SIG-M5 (cell line): ENCODE measurements at regions not wholly inside any gene's neighbourhood (a gene's known extent, or its start where the extent isn't known, plus 50 kb on each side); places are given as distances from the start of the nearest gene placed in this dataset.

ENCODE experiments used
- DNase-seq: peaks from one replicate; lab custom pipeline; 2025; lab: John Stamatoyannopoulos, UW

GRCh38 chr16:85344502-85345128 lies 232.3 kb upstream of the CIBAR2 start:
- DNase-seq: no peak

DNA sequence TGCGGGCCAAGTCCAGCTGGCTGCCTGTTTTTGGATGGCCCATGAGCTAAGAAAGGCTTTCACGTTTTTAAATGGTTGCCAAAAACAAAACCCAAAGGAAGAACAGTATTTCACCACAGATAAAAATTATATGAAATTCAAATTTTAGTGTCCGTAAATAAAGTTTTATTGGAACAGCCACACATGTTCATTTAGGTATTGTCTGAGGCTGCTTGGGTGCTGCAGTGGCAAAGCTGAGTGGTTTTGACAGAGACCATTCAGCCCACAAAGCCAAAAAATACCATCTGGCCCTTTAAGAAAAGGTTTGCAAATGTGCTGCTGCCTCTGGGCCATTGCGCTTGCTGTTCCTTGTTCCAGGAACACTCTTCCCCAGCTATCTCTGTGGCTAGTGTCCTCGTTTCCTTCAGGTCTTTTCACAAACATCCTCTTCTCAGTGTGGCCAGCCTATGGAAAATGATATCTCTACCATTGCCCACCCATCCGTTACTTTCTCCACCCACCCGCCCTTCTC lies 232.9 kb upstream of the CIBAR2 start:
- no peak for DNase-seq

DNA sequence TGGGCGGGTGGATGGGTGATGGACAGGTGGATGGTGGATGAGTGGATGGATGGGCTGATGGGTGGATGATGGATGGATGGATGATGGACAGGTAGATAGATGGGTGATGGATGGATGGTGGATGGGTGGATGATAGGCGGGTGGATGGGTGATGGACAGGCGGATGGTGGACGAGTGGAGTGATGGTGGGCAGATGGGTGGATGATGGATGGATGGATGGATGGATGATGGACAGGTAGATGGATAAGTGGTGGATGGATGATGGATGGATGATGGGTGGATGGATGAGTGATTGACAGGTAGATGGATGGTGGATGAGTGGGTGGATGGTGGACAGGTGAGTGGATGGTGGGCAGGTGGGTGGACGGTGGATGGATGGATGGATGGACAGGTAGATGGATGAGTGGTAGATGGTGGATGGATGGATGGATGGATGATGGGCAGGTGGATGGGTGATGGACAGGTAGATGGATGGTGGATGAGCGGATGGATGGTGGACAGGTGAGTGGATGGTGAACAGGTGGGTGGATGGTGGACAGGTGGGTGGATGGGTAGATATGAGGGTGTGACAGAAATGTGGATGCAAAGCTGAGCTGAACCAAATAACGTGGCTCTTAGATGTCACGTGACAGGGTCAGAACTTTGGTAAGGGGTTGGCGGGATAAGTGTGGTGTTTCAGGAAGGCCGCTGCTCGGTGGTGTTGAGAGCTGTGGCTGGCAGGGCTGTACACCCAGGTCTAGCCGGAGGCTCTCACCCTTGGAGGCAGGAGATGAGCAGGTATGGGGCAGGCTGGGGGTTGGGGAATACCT lies 234.3 kb upstream of the CIBAR2 start:
- no peak for DNase-seq

GRCh38 chr16:85347213-85347591 lies 234.9 kb upstream of the CIBAR2 start:
- DNase-seq: no peak

DNA sequence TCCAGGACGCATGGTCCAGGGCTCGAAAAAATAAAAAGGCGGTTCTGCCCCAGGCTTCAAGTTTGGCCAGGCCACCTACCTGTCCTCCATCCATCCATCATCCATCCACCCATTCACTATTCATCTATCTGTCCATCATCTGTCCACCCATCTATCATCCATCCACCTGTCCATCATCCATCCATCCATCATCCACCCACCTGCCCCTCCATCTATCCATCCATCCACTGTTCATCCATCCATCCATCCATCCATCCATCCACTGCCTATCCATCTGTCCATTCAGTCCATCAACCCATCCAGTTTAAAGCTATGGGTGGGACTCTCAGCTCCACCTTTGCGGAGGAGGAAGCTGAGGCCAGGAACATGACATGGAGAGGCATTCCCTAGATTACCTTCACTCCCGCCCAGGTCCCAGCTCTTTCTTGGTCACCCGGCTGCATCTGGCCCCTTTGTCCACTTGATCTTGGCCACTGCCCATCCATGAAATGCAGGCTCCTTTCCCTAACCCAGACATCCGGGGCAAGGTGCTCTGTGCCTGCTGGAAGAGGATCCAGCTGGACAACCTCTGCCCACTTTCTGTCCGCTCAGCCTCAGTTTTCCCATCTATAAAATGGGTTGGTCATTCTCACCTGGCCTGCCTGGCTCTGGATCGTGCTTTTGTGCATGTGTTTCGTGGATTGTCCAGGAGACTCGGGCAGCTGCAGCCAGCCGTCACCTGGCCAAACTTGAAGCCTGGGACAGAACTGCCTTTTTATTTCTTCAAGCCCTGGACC lies 236.0 kb upstream of the CIBAR2 start:
- DNase-seq: no peak

GRCh38 chr16:85348911-85349334 lies 236.7 kb upstream of the CIBAR2 start:
- DNase-seq: no peak

DNA sequence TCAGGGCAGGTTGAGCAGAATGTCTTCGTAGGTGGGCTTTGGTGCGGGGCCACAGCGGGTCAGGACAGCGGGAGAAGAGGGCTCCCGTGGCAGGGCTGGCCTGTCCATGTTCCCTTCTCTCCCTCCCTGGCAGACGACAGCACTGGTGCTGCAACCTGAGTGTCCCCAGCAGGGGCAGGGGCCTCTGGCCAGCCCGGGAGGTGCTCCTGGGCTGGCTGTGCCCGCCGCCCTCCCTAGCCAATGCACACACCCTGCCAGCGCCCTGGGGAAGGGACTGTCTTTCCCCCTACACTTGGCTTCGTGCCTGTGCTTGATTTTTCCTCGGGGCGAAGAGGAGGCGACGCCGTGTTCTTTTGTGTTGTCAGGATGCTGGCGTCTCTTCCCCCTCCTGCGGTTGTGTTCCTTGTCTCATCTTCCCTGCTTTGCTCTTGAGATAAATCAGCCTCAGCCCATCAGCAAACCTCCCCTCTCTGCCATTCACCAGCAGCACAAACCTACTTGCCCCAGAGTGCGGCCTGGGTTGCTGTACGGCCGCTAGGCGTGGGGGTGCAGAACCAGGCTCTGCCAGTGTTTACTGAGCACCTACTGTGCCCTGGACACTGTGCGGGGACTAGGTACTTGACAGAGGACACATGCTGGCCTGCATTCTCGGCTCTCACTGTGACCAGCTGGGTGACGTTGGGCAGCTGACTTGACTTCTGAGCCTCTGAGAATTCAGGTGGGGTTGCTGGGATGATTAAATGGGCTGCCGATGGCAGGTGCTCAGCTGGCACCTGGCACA lies 237.3 kb upstream of the CIBAR2 start:
- no peak for DNase-seq

- DNase-seq: no peak
Measured at GRCh38 chr16:85350146-85350728, 238.0 kb upstream of the CIBAR2 start.

DNA sequence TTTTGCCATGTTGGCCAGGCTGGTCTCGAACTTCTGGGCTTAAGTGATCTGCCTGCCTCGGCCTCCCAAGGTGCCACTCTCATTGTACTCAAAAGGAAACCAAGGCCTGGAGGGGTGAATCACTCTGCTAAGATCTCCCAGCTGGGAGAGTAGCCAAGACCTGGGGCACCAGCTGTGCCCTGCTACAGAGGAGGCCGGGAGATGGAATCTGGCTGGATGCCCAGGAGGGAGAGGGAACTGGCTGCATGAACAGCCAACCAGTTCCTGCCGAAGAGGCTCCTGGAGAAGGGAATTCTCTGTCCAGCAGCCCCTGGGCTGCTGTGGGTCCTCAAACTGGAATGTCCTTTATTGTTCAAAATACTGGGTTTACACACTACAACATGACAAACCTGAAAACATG lies 238.7 kb upstream of the CIBAR2 start:
- DNase-seq: no peak

- DNase-seq: no peak
Measured at GRCh38 chr16:85353013-85353412, 240.7 kb upstream of the CIBAR2 start.

DNA sequence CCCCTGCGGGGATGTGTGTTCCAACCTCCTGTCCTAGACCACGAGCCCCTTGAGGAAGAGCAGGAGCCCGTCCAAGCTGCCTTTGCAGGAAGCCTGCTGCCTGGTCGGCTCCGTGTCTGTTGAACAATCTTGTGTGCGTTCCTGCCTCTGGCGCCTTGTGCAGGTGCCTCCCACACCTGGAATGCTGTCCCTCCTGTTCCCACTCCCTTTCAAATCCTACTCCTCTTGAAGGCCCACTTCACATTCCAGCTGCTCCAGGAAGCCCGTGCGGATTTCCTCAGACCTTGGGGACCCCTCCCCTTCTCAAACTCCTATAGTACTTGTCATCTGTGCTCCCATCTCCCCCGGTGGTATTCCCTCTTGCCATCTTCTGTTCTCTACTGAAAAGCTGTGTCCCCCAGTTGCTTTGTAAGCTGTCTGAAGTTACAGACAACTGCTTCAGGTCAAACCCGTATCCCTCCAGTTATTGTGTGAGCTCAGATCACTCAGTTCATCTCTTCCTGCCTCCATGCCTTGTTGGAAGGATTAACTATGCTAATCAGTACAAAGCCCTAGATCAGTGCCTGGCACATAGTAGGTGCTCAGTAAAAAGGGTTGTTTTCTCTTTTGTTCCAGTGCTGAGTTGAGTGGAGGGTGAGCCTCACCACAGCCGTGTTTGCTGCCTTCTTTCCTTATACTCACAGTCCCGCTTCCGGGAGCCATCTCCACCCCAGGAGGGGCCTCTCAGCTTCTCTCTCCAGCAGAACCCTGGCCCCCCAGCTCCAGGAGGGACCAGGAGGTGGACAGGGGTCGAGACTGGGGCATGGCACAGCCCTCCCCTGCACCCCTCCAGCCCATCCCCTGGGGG lies 241.8 kb upstream of the CIBAR2 start:
- no peak for DNase-seq

GRCh38 chr16:85354686-85355514 lies 242.6 kb upstream of the CIBAR2 start:
- no peak for DNase-seq

- no peak for DNase-seq
Measured at GRCh38 chr16:85355515-85355837, 243.2 kb upstream of the CIBAR2 start.

DNA sequence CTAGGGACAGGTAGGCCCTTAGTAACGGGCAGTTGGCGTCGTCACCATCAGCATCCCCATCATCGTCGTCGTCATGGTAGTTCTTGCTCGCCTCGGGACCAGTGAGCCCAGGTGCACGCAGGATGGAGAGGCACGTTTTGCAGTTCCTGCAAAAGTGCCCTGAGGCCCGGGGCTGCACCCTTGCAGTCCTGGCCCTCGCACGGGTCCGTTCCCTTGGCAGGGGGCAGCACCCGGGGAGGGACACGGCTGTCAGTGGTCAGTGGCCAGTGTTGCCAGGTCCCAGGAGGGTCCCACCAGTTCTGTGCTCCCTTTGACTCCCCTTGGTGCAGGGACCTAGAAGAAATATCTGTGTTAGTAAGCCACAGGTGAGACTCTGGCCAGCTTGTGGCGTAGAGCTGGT lies 243.9 kb upstream of the CIBAR2 start:
- DNase-seq: no peak

DNA sequence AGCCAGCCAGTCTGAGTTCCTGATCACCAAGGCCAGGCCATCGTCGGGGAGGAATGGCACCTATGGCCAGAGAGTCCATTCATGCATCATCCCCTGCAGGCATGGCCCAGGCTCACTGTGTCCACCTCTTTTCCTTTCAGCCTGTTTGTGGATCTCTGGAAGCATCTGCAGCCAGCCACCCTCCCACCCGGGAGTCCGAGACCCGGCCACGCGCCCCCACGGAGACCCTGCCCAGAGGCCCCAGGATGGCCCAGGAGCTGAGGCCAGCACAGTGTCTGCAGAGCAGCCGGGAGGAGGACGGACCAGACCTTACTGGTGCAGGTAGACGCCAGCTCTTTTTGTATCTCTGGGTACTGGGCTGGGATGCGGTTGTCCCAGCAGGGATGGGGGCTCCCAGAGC lies 245.1 kb upstream of the CIBAR2 start:
- no peak for DNase-seq

GRCh38 chr16:85357924-85358505 lies 245.7 kb upstream of the CIBAR2 start:
- no peak for DNase-seq

GRCh38 chr16:85358704-85359146 lies 246.5 kb upstream of the CIBAR2 start:
- DNase-seq: no peak

DNA sequence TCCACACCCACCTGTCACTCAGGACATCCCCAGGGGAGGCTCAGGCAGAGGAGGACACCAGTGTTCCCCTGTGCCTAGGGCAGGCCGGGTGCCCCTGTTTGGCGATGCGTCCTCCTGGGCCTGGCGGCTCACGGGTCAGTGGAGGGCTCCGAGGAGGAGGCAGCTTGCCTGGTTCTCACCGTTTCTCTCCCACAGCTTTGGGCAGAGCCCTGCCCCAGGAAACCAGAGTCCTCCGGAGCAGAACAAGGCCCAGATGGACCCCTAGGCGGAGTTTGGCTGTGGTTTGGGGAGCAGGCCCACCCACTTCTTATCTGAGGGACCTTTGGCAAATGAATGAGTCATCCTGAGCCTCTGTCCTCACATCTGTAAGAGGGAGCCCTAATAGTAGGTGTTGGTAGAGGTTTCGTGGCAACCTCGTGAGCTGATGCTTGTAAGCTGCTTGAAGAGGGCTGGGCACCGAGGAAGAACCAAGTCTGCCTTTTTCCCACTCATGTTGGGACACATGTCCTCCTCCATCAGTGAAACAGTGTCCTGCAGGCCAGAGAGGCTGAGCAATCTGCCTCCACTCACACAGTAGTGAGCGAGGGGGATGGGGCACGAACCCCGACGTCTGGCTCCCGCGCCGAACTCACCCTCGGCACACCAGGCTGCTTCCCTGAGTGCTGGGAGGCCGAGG lies 247.0 kb upstream of the CIBAR2 start:
- DNase-seq: no peak
